GM13976 (cell line): ENCODE measurements at regions not wholly inside any gene's neighbourhood (a gene's known extent, or its start where the extent isn't known, plus 50 kb on each side); places are given as distances from the start of the nearest gene placed in this dataset.
A peak's percentile ranks its signal among the peaks of the same experiment; 100 is the strongest.
"Not testable (repeated sequence)": the region's sequence is repeated elsewhere in the genome, so short reads cannot be mapped to it uniquely, and the experiment has no call there.

Experiments used
- DNase-seq: peaks from one replicate; pipeline ENCODE4 v3.0.0; 2012; ENCODE audit warnings: low spot score
- CTCF ChIP-seq: IDR thresholded peaks from 2 replicates; pipeline ENCODE4 v1.5.1; 2012; ENCODE audit warnings: borderline replicate concordance, mild to moderate bottlenecking; ENCODE audit not compliant: insufficient read depth; ENCODE audit errors: extremely low read depth, missing control alignments, control extremely low read depth
- in situ Hi-C: fragments of 300-500 bp; cut with MboI; formaldehyde crosslinking; loops from one replicate; pipeline ENCODE4 v1.12.0; 2022; ENCODE audit warnings: low sequenced_read_pairs, mixed read lengths, inconsistent platforms; ENCODE audit not compliant: unreplicated experiment

- TF ChIP-seq CTCF: no peak
- in situ Hi-C loops: no loop called here
- DNase-seq: no peak
Observed at GRCh38 chr14:52150162-52150561, 81.3 kb upstream of the NID2 start.

GRCh38 chr14:52148371-52148770 lies 79.5 kb upstream of the NID2 start:
- no peak for DNase-seq
- TF ChIP-seq CTCF: no peak
- in situ Hi-C loops: no loop called here

- no peak for DNase-seq
- TF ChIP-seq CTCF: no peak
- in situ Hi-C loops: no loop called here
Observed at GRCh38 chr14:52146504-52146903, 77.6 kb upstream of the NID2 start.

- DNase-seq, in situ Hi-C loops: not testable (repeated sequence)
Observed at GRCh38 chr14:52144099-52144498, 75.2 kb upstream of the NID2 start.

- in situ Hi-C loops: no loop called here
- no peak for TF ChIP-seq CTCF
- no peak for DNase-seq
Observed at GRCh38 chr14:52142504-52142903, 73.6 kb upstream of the NID2 start.

GRCh38 chr14:52131640-52132320 lies 62.9 kb upstream of the NID2 start:
- TF ChIP-seq CTCF: peak; percentile 21
- in situ Hi-C loops: no loop called here
- DNase-seq: peak; percentile 67

GRCh38 chr14:52129721-52130120 lies 60.9 kb upstream of the NID2 start:
- no peak for TF ChIP-seq CTCF
- in situ Hi-C loops: no loop called here
- DNase-seq: no peak
